GM12878 (cell line): ENCODE measurements at regions not wholly inside any gene's neighbourhood (a gene's known extent, or its start where the extent isn't known, plus 50 kb on each side); places are given as distances from the start of the nearest gene placed in this dataset.

Experiments
- ATF2 ChIP-seq: IDR thresholded peaks from 2 replicates; pipeline ENCODE4 v1.6.1; 2012; ENCODE audit warnings: low read length, inconsistent platforms
- ATF7 ChIP-seq: fragments of 450-650 bp; IDR thresholded peaks from 2 replicates; pipeline ENCODE4 v1.6.1; 2016; ENCODE audit warnings: low read depth, mild to moderate bottlenecking
- BACH1 ChIP-seq: fragments of 450-650 bp; IDR thresholded peaks from 2 replicates; pipeline ENCODE4 v1.6.1; 2017; ENCODE audit warnings: mild to moderate bottlenecking, borderline replicate concordance
- CBX3 ChIP-seq: fragments of 200-600 bp; sonication (generic); IDR thresholded peaks from 2 replicates; pipeline ENCODE4 v1.6.1; 2016; ENCODE audit warnings: low read depth, borderline replicate concordance
- DPF2 ChIP-seq: fragments of 450-650 bp; IDR thresholded peaks from 2 replicates; pipeline ENCODE4 v1.6.1; 2017; ENCODE audit warnings: mild to moderate bottlenecking
- E2F4 ChIP-seq: IDR thresholded peaks from 2 replicates; pipeline ENCODE4 v1.6.1; 2012; ENCODE audit warnings: low read depth, low read length, improper control_type of control experiment
- EED ChIP-seq: sonication (generic); IDR thresholded peaks from 2 replicates; pipeline ENCODE4 v1.6.1; 2016; ENCODE audit warnings: antibody characterized with exemption, low read depth
- EP300 ChIP-seq, 2 experiments: fragments of 150-350 bp in 1 of 2; IDR thresholded peaks; 2 replicates each; pipeline ENCODE4 v1.6.1; 2011 to 2012; ENCODE audit warnings: low read depth in 2 of 2, low read length in 2 of 2, borderline replicate concordance in 1 of 2, improper control_type of control experiment in 1 of 2, inconsistent platforms in 1 of 2; ENCODE audit not compliant: control insufficient read depth in 1 of 2
- IKZF1 ChIP-seq: fragments of 450-650 bp; conservative IDR thresholded peaks from 2 replicates; pipeline ENCODE4 v1.6.1; 2017; ENCODE audit warnings: antibody characterized with exemption, mild to moderate bottlenecking
- IKZF2 ChIP-seq, 2 experiments: fragments of 450-650 bp; IDR thresholded peaks; 2 replicates each; pipeline ENCODE4 v1.6.1; 2017; ENCODE audit warnings: mild to moderate bottlenecking in 2 of 2, moderate library complexity in 2 of 2
- KLF5 ChIP-seq: fragments of 450-650 bp; IDR thresholded peaks from 2 replicates; pipeline ENCODE4 v1.6.1; 2014; ENCODE audit warnings: mild to moderate bottlenecking; ENCODE audit not compliant: partially characterized antibody
- NFYA ChIP-seq: IDR thresholded peaks from 2 replicates; pipeline ENCODE4 v1.6.1; 2011; ENCODE audit warnings: low read depth, mild to moderate bottlenecking, low read length, improper control_type of control experiment, borderline replicate concordance
- POU2F2 ChIP-seq: IDR thresholded peaks from 3 replicates; pipeline ENCODE4 v1.6.1; 2011; ENCODE audit warnings: low read depth, mild to moderate bottlenecking, low read length, borderline replicate concordance
- RB1 ChIP-seq: fragments of 450-650 bp; formaldehyde crosslinking; IDR thresholded peaks from 2 replicates; pipeline ENCODE4 v1.6.1; 2017; ENCODE audit warnings: mild to moderate bottlenecking, borderline replicate concordance
- RUNX3 ChIP-seq: IDR thresholded peaks from 2 replicates; pipeline ENCODE4 v1.6.1; 2012; ENCODE audit warnings: low read length, inconsistent platforms
- SMAD5 ChIP-seq: IDR thresholded peaks from 2 replicates; pipeline ENCODE4 v1.6.1; 2016; ENCODE audit warnings: antibody characterized with exemption, low read depth
- TAF1 ChIP-seq: IDR thresholded peaks from 2 replicates; pipeline ENCODE4 v1.6.1; 2011; ENCODE audit warnings: mild to moderate bottlenecking, low read depth, low read length, borderline replicate concordance
- TCF3 ChIP-seq: IDR thresholded peaks from 2 replicates; pipeline ENCODE4 v1.6.1; 2012; ENCODE audit warnings: low read depth, mild to moderate bottlenecking, low read length, borderline replicate concordance; ENCODE audit not compliant: insufficient read depth
- ZBTB4 ChIP-seq: fragments of 450-650 bp; formaldehyde crosslinking; IDR thresholded peaks from 2 replicates; pipeline ENCODE4 v1.4.0; 2022; ENCODE audit warnings: mild to moderate bottlenecking, moderate library complexity
- ZNF687 ChIP-seq: fragments of 450-650 bp; IDR thresholded peaks from 2 replicates; pipeline ENCODE4 v1.6.1; 2017; ENCODE audit warnings: mild to moderate bottlenecking, moderate library complexity

- TF ChIP-seq ZNF687: peak; percentile 23; the same call in 1 of the 2 replicates
- 0 out of 3 replicates have a peak, but pooled peaks have one; percentile 47 for TF ChIP-seq POU2F2
- no peak for TF ChIP-seq TAF1
- TF ChIP-seq BACH1: no peak
- TF ChIP-seq RUNX3: peak; percentile 76
- peak; percentile 15 to 45; a peak in 2 of 4 replicates for TF ChIP-seq EP300 (IDR thresholded peaks at IDR 0.05; ENCODE audit: borderline replicate concordance in 1 of 2, control insufficient read depth in 1 of 2, low read depth in 2 of 2, low read length in 2 of 2)
- peak; percentile 59 to 66; a peak in 2 of 4 replicates for TF ChIP-seq IKZF2 (IDR thresholded peaks at IDR 0.05)
- peak; percentile 67; the same call in 1 of the 2 replicates for TF ChIP-seq DPF2
- TF ChIP-seq E2F4: no peak
- TF ChIP-seq SMAD5: no peak
- TF ChIP-seq TCF3: no peak
- peak; percentile 72 for TF ChIP-seq IKZF1
- peak; percentile 61; the same call in 1 of the 2 replicates for TF ChIP-seq EED
- TF ChIP-seq NFYA: no peak
- TF ChIP-seq RB1: no peak
- TF ChIP-seq CBX3: no peak
- TF ChIP-seq ZBTB4 (CRISPR knock-in tag): no peak
- no peak for TF ChIP-seq ATF2
- TF ChIP-seq KLF5: no peak
- TF ChIP-seq ATF7: no peak
Measured at GRCh38 chr2:8441986-8442385, 239.9 kb upstream of the ID2 start (continued).
